ENCODE measurements at regions not wholly inside any gene's neighbourhood (a gene's known extent, or its start where the extent isn't known, plus 50 kb on each side); places are given as distances from the start of the nearest gene placed in this dataset.

DNA sequence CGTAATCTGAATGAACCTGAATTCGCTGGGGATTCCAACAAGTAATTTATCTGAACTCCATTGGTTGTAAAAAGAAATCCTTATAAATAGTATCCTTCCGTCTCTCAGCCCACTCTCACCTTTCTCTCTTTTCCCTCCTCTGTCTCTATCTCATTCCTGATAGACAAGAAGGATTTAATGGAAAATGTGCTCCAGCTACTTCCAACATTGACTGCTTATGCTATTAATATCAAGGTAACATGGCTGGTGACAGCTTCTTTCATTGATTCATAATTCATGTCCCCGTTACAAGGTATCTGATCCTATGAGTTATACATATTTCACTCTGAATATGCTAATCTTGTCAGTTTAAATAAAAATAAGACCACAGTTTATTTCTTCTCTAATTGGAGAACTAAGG lies 326.8 kb downstream of the RASEF start:
- H3K4me3 ChIP-seq (ENCODE audit: low read depth, low read length): no peak overlapping the region
- DNase-seq (ENCODE audit: low read depth): no peak
- TF ChIP-seq, protein P1, sequence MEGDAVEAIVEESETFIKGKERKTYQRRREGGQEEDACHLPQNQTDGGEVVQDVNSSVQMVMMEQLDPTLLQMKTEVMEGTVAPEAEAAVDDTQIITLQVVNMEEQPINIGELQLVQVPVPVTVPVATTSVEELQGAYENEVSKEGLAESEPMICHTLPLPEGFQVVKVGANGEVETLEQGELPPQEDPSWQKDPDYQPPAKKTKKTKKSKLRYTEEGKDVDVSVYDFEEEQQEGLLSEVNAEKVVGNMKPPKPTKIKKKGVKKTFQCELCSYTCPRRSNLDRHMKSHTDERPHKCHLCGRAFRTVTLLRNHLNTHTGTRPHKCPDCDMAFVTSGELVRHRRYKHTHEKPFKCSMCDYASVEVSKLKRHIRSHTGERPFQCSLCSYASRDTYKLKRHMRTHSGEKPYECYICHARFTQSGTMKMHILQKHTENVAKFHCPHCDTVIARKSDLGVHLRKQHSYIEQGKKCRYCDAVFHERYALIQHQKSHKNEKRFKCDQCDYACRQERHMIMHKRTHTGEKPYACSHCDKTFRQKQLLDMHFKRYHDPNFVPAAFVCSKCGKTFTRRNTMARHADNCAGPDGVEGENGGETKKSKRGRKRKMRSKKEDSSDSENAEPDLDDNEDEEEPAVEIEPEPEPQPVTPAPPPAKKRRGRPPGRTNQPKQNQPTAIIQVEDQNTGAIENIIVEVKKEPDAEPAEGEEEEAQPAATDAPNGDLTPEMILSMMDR (IDR thresholded peaks at IDR 0.05; ENCODE audit: control insufficient read depth, extremely low read depth, insufficient read depth): no peak

GRCh38 chr9:82736701-82737100 lies 326.2 kb downstream of the RASEF start:
- no peak for DNase-seq (ENCODE audit: low read depth)
- TF ChIP-seq, protein P1 (IDR thresholded peaks at IDR 0.05; ENCODE audit: control insufficient read depth, extremely low read depth, insufficient read depth): no peak
- no peak overlapping the region for H3K4me3 ChIP-seq (ENCODE audit: low read depth, low read length)

GRCh38 chr9:82745919-82746318 lies 317.0 kb downstream of the RASEF start:
- no peak overlapping the region for H3K4me3 ChIP-seq (ENCODE audit: low read depth, low read length)
- TF ChIP-seq, protein P1 (IDR thresholded peaks at IDR 0.05; ENCODE audit: control insufficient read depth, extremely low read depth, insufficient read depth): no peak
- no peak for DNase-seq (ENCODE audit: low read depth)

DNA sequence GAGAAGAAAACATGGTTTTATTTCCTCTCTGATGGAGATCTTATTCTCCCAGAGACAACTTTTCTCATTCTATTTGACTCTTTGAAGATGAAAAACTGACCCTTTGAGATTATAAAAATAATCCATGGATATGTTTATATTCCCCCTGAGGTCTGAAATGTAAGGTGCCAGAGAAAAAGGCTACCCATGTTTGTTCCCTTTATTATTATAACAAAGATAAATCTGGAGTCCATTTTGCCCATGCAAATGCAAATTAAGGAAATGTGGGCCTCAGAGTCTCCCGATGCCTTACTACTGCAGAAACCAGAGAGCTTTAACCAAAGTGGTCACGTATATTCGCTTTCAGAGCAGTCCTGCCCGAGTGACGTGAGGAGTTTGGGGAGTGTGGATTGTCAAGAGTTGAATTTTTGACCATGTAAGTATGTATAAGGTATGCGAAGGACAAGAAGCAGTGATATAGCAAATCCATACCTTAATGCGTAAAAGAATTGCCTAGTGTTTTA lies 312.5 kb downstream of the RASEF start:
- H3K4me3 ChIP-seq (ENCODE audit: low read depth, low read length): no peak overlapping the region
- DNase-seq (ENCODE audit: low read depth): no peak
- TF ChIP-seq, protein P1 (IDR thresholded peaks at IDR 0.05; ENCODE audit: control insufficient read depth, extremely low read depth, insufficient read depth): no peak

GRCh38 chr9:82757924-82758323 lies 305.0 kb downstream of the RASEF start:
- DNase-seq (ENCODE audit: low read depth): peak; percentile 69
- TF ChIP-seq, protein P1 (IDR thresholded peaks at IDR 0.05; ENCODE audit: control insufficient read depth, extremely low read depth, insufficient read depth): no peak
- no peak overlapping the region for H3K4me3 ChIP-seq (ENCODE audit: low read depth, low read length)

- TF ChIP-seq, protein P1 (IDR thresholded peaks at IDR 0.05; ENCODE audit: control insufficient read depth, extremely low read depth, insufficient read depth): no peak
- no peak overlapping the region for H3K4me3 ChIP-seq (ENCODE audit: low read depth, low read length)
- no peak for DNase-seq (ENCODE audit: low read depth)
Measured at GRCh38 chr9:82761027-82761426, 301.9 kb downstream of the RASEF start.

GRCh38 chr9:82761956-82762355 lies 301.0 kb downstream of the RASEF start:
- DNase-seq (ENCODE audit: low read depth): no peak
- TF ChIP-seq, protein P1 (IDR thresholded peaks at IDR 0.05; ENCODE audit: control insufficient read depth, extremely low read depth, insufficient read depth): no peak
- H3K4me3 ChIP-seq (ENCODE audit: low read depth, low read length): no peak overlapping the region
